ENCODE measurements at regions not wholly inside any gene's neighbourhood (a gene's known extent, or its start where the extent isn't known, plus 50 kb on each side); places are given as distances from the start of the nearest gene placed in this dataset.

- H3K27ac ChIP-seq (ENCODE audit: low read depth, low read length): no peak overlapping the region
- no peak overlapping the region for H3K4me2 ChIP-seq (ENCODE audit: low read length)
- no peaks in the 10 kb centered on the region for H4K20me1 ChIP-seq (ENCODE audit: control insufficient read depth, insufficient read depth, low read depth, low read length)
- H3K9me2 ChIP-seq (replicated peaks; ENCODE audit: control insufficient read depth, low read length): no peaks in the 10 kb centered on the region
- no peaks in the 10 kb centered on the region for H3K9me3 ChIP-seq (ENCODE audit: control insufficient read depth, insufficient read depth, low read length)
- H3K4me3 ChIP-seq (ENCODE audit: low read length): no peak overlapping the region
- TF ChIP-seq EZH2phosphoT487 (IDR thresholded peaks at IDR 0.05; ENCODE audit: borderline replicate concordance, low read length) (no peak), CTCF (IDR thresholded peaks at IDR 0.05; ENCODE audit: low read depth, low read length, poor library complexity, severe bottlenecking) (no peak)
- no peaks in the 10 kb centered on the region for H3K79me2 ChIP-seq (ENCODE audit: control insufficient read depth, low read length)
- no peaks in the 10 kb centered on the region for H3K27me3 ChIP-seq (ENCODE audit: control insufficient read depth, low read length)
- H3K4me1 ChIP-seq (ENCODE audit: control insufficient read depth, low read length): no peaks in the 10 kb centered on the region
- no peaks in the 10 kb centered on the region for H3K36me3 ChIP-seq (ENCODE audit: control insufficient read depth, low read length)
- no peaks in the 10 kb centered on the region for H3F3A ChIP-seq (ENCODE audit: control insufficient read depth, insufficient read depth)
These were observed 1066.9 kb downstream of the TSN start for GRCh38 chr2:122822319-122822718.

GRCh38 chr2:122830157-122830556 lies 1074.7 kb downstream of the TSN start:
- Histone ChIP-seq H4K20me1 (ENCODE audit: control insufficient read depth, insufficient read depth, low read depth, low read length) (no peaks in the 10 kb centered on the region), H3K4me2 (ENCODE audit: low read length) (no peak overlapping the region), H3K9me3 (ENCODE audit: control insufficient read depth, insufficient read depth, low read length) (no peaks in the 10 kb centered on the region), H3K36me3 (ENCODE audit: control insufficient read depth, low read length) (no peaks in the 10 kb centered on the region), H3F3A (ENCODE audit: control insufficient read depth, insufficient read depth) (no peaks in the 10 kb centered on the region), H3K4me1 (ENCODE audit: control insufficient read depth, low read length) (no peaks in the 10 kb centered on the region), H3K27me3 (ENCODE audit: control insufficient read depth, low read length) (no peaks in the 10 kb centered on the region), H3K4me3 (ENCODE audit: low read length) (no peak overlapping the region), H3K79me2 (ENCODE audit: control insufficient read depth, low read length) (no peaks in the 10 kb centered on the region), H3K27ac (ENCODE audit: low read depth, low read length) (no peak overlapping the region), H3K9me2 (replicated peaks; ENCODE audit: control insufficient read depth, low read length) (no peaks in the 10 kb centered on the region)
- TF ChIP-seq EZH2phosphoT487 (IDR thresholded peaks at IDR 0.05; ENCODE audit: borderline replicate concordance, low read length) (no peak), CTCF (IDR thresholded peaks at IDR 0.05; ENCODE audit: low read depth, low read length, poor library complexity, severe bottlenecking) (no peak)

- no peaks in the 10 kb centered on the region for H3K27me3 ChIP-seq (ENCODE audit: control insufficient read depth, low read length)
- H3K79me2 ChIP-seq (ENCODE audit: control insufficient read depth, low read length): no peaks in the 10 kb centered on the region
- no peaks in the 10 kb centered on the region for H3K4me1 ChIP-seq (ENCODE audit: control insufficient read depth, low read length)
- no peaks in the 10 kb centered on the region for H3K9me2 ChIP-seq (replicated peaks; ENCODE audit: control insufficient read depth, low read length)
- H3K4me3 ChIP-seq (ENCODE audit: low read length): no peak overlapping the region
- TF ChIP-seq EZH2phosphoT487 (IDR thresholded peaks at IDR 0.05; ENCODE audit: borderline replicate concordance, low read length): no peak
- TF ChIP-seq CTCF (IDR thresholded peaks at IDR 0.05; ENCODE audit: low read depth, low read length, poor library complexity, severe bottlenecking): no peak
- H3K9me3 ChIP-seq (ENCODE audit: control insufficient read depth, insufficient read depth, low read length): no peaks in the 10 kb centered on the region
- no peaks in the 10 kb centered on the region for H3K36me3 ChIP-seq (ENCODE audit: control insufficient read depth, low read length)
- H3F3A ChIP-seq (ENCODE audit: control insufficient read depth, insufficient read depth): no peaks in the 10 kb centered on the region
- H4K20me1 ChIP-seq (ENCODE audit: control insufficient read depth, insufficient read depth, low read depth, low read length): no peaks in the 10 kb centered on the region
- H3K27ac ChIP-seq (ENCODE audit: low read depth, low read length): no peak overlapping the region
- no peak overlapping the region for H3K4me2 ChIP-seq (ENCODE audit: low read length)
These were observed 1076.2 kb downstream of the TSN start for GRCh38 chr2:122831649-122832048.

GRCh38 chr2:122843503-122843902 lies 1088.1 kb downstream of the TSN start:
- Histone ChIP-seq H3K4me3 (ENCODE audit: low read length) (no peak overlapping the region), H3K4me2 (ENCODE audit: low read length) (no peak overlapping the region), H3K27me3 (ENCODE audit: control insufficient read depth, low read length) (no peaks in the 10 kb centered on the region), H3K9me2 (replicated peaks; ENCODE audit: control insufficient read depth, low read length) (no peaks in the 10 kb centered on the region), H4K20me1 (ENCODE audit: control insufficient read depth, insufficient read depth, low read depth, low read length) (no peaks in the 10 kb centered on the region), H3K79me2 (ENCODE audit: control insufficient read depth, low read length) (no peaks in the 10 kb centered on the region), H3K27ac (ENCODE audit: low read depth, low read length) (no peak overlapping the region), H3K9me3 (ENCODE audit: control insufficient read depth, insufficient read depth, low read length) (no peaks in the 10 kb centered on the region), H3K4me1 (ENCODE audit: control insufficient read depth, low read length) (no peaks in the 10 kb centered on the region), H3K36me3 (ENCODE audit: control insufficient read depth, low read length) (no peaks in the 10 kb centered on the region), H3F3A (ENCODE audit: control insufficient read depth, insufficient read depth) (no peaks in the 10 kb centered on the region)
- TF ChIP-seq EZH2phosphoT487 (IDR thresholded peaks at IDR 0.05; ENCODE audit: borderline replicate concordance, low read length) (no peak), CTCF (IDR thresholded peaks at IDR 0.05; ENCODE audit: low read depth, low read length, poor library complexity, severe bottlenecking) (no peak)
